ENCODE measurements at regions not wholly inside any gene's neighbourhood (a gene's known extent, or its start where the extent isn't known, plus 50 kb on each side); places are given as distances from the start of the nearest gene placed in this dataset.
A peak's percentile ranks its signal among the peaks of the same experiment; 100 is the strongest.

- Histone ChIP-seq H3T11ph (ENCODE audit: low read length) (no peak overlapping the region), H3K79me2 (ENCODE audit: insufficient read depth, low read length) (no peaks in the 10 kb centered on the region), H2BK15ac (ENCODE audit: low read depth, low read length) (no peak overlapping the region), H2BK120ac (ENCODE audit: low read depth, low read length, poor library complexity, severe bottlenecking) (no peak overlapping the region), H2AFZ (ENCODE audit: low read length) (no peak overlapping the region), H3K18ac (ENCODE audit: insufficient read length, low read depth, low read length) (no peak overlapping the region), H3K23ac (ENCODE audit: insufficient read length, low read depth, low read length) (no peak overlapping the region), H4K5ac (ENCODE audit: insufficient read length, low read depth, low read length) (no peak overlapping the region), H3K27me3 (ENCODE audit: insufficient read depth, low read length) (peaks cover 7% of the 10 kb centered on the region; the same call in 1 of the 2 replicates), H4K20me1 (ENCODE audit: control insufficient read depth, insufficient read depth, insufficient read length) (no peaks in the 10 kb centered on the region), H3K4me1 (ENCODE audit: insufficient read depth, low read length) (no peaks in the 10 kb centered on the region), H2BK5ac (ENCODE audit: insufficient read length, low read length) (no peak overlapping the region), H2AK5ac (ENCODE audit: insufficient read length, low read length) (no peak overlapping the region), H3K79me1 (ENCODE audit: insufficient read depth, low read depth, low read length, poor library complexity, severe bottlenecking) (no peaks in the 10 kb centered on the region), H3K23me2 (ENCODE audit: insufficient read length, low read depth, low read length, poor library complexity, severe bottlenecking) (peaks cover 10% of the 10 kb centered on the region), H3K9me3 (ENCODE audit: control insufficient read depth, low read depth, low read length) (no peaks in the 10 kb centered on the region), H4K8ac (replicated peaks; ENCODE audit: insufficient read length, low read depth, low read length) (no peak overlapping the region), H3K9ac (ENCODE audit: extremely low read depth, insufficient read length, low read length) (no peak overlapping the region), H3K4me2 (ENCODE audit: insufficient read depth, insufficient read length, low read length) (peak overlapping the region; percentile 54), H4K91ac (ENCODE audit: insufficient read length, low read depth, low read length) (no peak overlapping the region), H3K56ac (ENCODE audit: insufficient read length, low read depth, low read length) (no peak overlapping the region), H2BK12ac (ENCODE audit: insufficient read length, low read depth, low read length) (no peak overlapping the region), H2BK20ac (ENCODE audit: low read depth, low read length, poor library complexity, severe bottlenecking) (no peak overlapping the region), H3K4ac (ENCODE audit: low read depth, low read length) (no peak overlapping the region), H3K14ac (ENCODE audit: insufficient read depth, low read length) (peak overlapping the region; percentile 38; the same call in 1 of the 2 replicates), H3K27ac (ENCODE audit: insufficient read length, low read depth, low read length) (no peak overlapping the region)
- peak; percentile 47 for DNase-seq
- H3K4me1 Mint-ChIP-seq: peaks cover 16 to 17% of the 10 kb centered on the region in 2 experiments
- H3K4me3 Mint-ChIP-seq: peak overlapping the region; percentile 70 to 85
- no peak overlapping the region for H3K27ac Mint-ChIP-seq
- peaks cover 0 to 8% of the 10 kb centered on the region in 2 experiments; a peak in 3 of 5 replicates for H3K9me3 Mint-ChIP-seq
- TF ChIP-seq, protein P1, sequence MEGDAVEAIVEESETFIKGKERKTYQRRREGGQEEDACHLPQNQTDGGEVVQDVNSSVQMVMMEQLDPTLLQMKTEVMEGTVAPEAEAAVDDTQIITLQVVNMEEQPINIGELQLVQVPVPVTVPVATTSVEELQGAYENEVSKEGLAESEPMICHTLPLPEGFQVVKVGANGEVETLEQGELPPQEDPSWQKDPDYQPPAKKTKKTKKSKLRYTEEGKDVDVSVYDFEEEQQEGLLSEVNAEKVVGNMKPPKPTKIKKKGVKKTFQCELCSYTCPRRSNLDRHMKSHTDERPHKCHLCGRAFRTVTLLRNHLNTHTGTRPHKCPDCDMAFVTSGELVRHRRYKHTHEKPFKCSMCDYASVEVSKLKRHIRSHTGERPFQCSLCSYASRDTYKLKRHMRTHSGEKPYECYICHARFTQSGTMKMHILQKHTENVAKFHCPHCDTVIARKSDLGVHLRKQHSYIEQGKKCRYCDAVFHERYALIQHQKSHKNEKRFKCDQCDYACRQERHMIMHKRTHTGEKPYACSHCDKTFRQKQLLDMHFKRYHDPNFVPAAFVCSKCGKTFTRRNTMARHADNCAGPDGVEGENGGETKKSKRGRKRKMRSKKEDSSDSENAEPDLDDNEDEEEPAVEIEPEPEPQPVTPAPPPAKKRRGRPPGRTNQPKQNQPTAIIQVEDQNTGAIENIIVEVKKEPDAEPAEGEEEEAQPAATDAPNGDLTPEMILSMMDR (conservative IDR thresholded peaks at IDR 0.05): no peak
- no CpG with 5 or more reads among the region's 9 CpGs for WGBS (ENCODE audit: extremely low coverage, insufficient read length, low lambda C conversion rate)
- H3K36me3 Mint-ChIP-seq (ENCODE audit: insufficient read depth in 1 of 3, low read depth in 3 of 3): peaks cover 0 to 8% (median 0%) of the 10 kb centered on the region in 3 experiments; a peak in 1 of 7 replicates
- peaks cover 84% of the 10 kb centered on the region for H3K27me3 Mint-ChIP-seq (ENCODE audit: low read depth)
Measured at GRCh38 chr10:109457302-109457638, 466.0 kb downstream of the XPNPEP1 start.

All from H9 (cell line).